Osteoblast (primary cell): ENCODE measurements at regions not wholly inside any gene's neighbourhood (a gene's known extent, or its start where the extent isn't known, plus 50 kb on each side); places are given as distances from the start of the nearest gene placed in this dataset.
"Not testable (repeated sequence)": the region's sequence is repeated elsewhere in the genome, so short reads cannot be mapped to it uniquely, and the experiment has no call there.

Experiments
- DNase-seq: peaks from one replicate; pipeline ENCODE4 v3.0.0; 2011; ENCODE audit warnings: low spot score, mixed read lengths; ENCODE audit not compliant: insufficient read length; ENCODE audit errors: missing footprints
- H2AFZ ChIP-seq: 2 replicates; pipeline ENCODE4 v1.6.0; 2011; ENCODE audit warnings: mild to moderate bottlenecking, low read length
- H3K27ac ChIP-seq: 2 replicates; pipeline ENCODE4 v1.5.1; 2011; ENCODE audit warnings: mild to moderate bottlenecking, low read depth, low read length, moderate library complexity
- H3K27me3 ChIP-seq: 2 replicates; pipeline ENCODE4 v1.6.0; 2012; ENCODE audit warnings: mild to moderate bottlenecking, control low read depth, inconsistent platforms, low read length, moderate library complexity; ENCODE audit not compliant: insufficient read depth
- H3K36me3 ChIP-seq: 2 replicates; pipeline ENCODE4 v1.5.1; 2011; ENCODE audit warnings: mild to moderate bottlenecking, low read length, control low read depth, moderate library complexity; ENCODE audit not compliant: insufficient read depth
- H3K4me1 ChIP-seq: 2 replicates; pipeline ENCODE4 v1.5.1; 2011; ENCODE audit warnings: mild to moderate bottlenecking, low read length, control low read depth, moderate library complexity; ENCODE audit not compliant: insufficient read depth
- H3K4me2 ChIP-seq: 2 replicates; pipeline ENCODE4 v1.6.0; 2011; ENCODE audit warnings: mild to moderate bottlenecking, low read length; ENCODE audit not compliant: insufficient read depth
- H3K4me3 ChIP-seq: fragments of 200-600 bp; sonication (generic); 3 replicates; pipeline ENCODE4 v1.5.1; 2012; ENCODE audit warnings: mild to moderate bottlenecking, low read length, inconsistent platforms; ENCODE audit not compliant: insufficient read depth
- H3K79me2 ChIP-seq: 2 replicates; pipeline ENCODE4 v1.6.0; 2012; ENCODE audit warnings: mild to moderate bottlenecking, low read length, control low read depth, inconsistent platforms; ENCODE audit not compliant: insufficient read depth
- H3K9me3 ChIP-seq: 2 replicates; pipeline ENCODE4 v1.5.1; 2011; ENCODE audit warnings: low read depth, low read length, control low read depth
- H4K20me1 ChIP-seq: 2 replicates; pipeline ENCODE4 v1.6.0; 2012; ENCODE audit warnings: mild to moderate bottlenecking, low read length, control low read depth; ENCODE audit not compliant: insufficient read depth
- TF ChIP-seq, protein P1 (sequence below): IDR thresholded peaks from 2 replicates; pipeline ENCODE4 v1.5.1; 2011; ENCODE audit warnings: mild to moderate bottlenecking, low read depth, low read length, moderate library complexity; ENCODE audit errors: extremely low read depth

DNA sequence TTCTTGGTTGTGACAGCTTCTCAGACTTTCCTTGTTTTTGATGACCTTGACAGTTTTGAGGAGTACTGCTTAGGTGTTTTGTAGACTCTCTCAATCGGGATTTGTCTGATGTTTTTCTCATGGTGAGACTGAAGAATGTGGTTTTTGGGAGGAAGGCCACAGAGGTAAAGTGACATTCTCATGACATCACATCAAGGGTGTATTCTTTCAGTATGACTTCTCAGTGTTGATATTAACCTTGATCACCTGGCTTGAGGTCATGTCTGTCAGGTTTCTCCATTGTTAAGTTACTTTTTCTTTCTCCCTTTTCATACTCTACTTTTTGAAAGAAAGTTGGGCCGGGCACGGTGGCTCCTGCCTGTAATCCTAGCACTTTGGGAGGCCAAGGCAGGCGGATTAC, 269.9 kb downstream of the ZNF37A start:
- not testable (repeated sequence) for H3K4me1 ChIP-seq, H3K4me2 ChIP-seq, H3K27ac ChIP-seq, H4K20me1 ChIP-seq, H3K79me2 ChIP-seq, DNase-seq, H2AFZ ChIP-seq, H3K9me3 ChIP-seq, H3K36me3 ChIP-seq, H3K4me3 ChIP-seq, H3K27me3 ChIP-seq

DNA sequence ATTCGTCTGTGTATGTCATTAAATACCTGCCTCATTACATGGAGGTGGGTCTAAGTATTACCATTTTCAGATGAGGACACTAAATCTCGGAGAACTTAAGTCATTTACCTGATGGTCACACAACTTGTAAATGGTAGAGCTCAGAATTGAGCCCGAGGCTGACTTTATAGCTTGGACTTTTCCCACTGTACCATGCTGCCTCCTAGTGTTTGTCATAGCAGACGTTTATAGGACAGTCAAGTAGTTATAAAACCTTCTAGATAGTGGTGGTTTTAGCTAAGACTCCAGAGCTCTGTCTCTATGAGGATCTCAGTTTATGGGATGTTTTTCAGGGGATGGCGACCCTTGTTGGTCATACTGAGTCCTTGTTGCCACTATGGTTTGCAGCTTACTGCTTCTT, 271.8 kb downstream of the ZNF37A start:
- not testable (repeated sequence) for H3K36me3 ChIP-seq, H4K20me1 ChIP-seq, H3K27ac ChIP-seq, H3K9me3 ChIP-seq, H3K4me3 ChIP-seq, H3K4me2 ChIP-seq, H3K27me3 ChIP-seq, H2AFZ ChIP-seq, H3K4me1 ChIP-seq, DNase-seq, H3K79me2 ChIP-seq
- TF ChIP-seq, protein P1, sequence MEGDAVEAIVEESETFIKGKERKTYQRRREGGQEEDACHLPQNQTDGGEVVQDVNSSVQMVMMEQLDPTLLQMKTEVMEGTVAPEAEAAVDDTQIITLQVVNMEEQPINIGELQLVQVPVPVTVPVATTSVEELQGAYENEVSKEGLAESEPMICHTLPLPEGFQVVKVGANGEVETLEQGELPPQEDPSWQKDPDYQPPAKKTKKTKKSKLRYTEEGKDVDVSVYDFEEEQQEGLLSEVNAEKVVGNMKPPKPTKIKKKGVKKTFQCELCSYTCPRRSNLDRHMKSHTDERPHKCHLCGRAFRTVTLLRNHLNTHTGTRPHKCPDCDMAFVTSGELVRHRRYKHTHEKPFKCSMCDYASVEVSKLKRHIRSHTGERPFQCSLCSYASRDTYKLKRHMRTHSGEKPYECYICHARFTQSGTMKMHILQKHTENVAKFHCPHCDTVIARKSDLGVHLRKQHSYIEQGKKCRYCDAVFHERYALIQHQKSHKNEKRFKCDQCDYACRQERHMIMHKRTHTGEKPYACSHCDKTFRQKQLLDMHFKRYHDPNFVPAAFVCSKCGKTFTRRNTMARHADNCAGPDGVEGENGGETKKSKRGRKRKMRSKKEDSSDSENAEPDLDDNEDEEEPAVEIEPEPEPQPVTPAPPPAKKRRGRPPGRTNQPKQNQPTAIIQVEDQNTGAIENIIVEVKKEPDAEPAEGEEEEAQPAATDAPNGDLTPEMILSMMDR: peak; percentile 48

DNA sequence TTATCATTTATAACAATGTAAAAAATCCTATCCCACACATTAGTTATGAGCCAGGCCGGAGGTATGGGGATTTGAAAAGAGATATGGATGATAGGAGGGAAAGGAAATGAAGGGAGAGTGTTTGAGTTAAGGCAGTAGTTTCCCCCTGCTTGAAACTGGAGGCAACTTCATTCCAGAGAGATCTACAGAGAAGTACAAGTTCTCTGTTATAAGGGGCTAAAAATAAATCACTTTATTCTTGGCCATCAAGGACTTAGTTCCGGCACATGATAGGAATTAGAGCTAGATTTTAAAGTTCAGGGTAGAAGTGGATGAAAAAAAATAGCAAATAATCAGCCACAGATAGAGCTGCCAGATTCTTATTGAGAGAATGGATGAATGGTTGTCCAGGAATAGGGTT, 289.7 kb downstream of the ZNF37A start:
- not testable (repeated sequence) for H3K79me2 ChIP-seq, DNase-seq, H3K36me3 ChIP-seq, H2AFZ ChIP-seq, H3K27ac ChIP-seq, H3K4me1 ChIP-seq, H4K20me1 ChIP-seq, H3K9me3 ChIP-seq, H3K4me3 ChIP-seq, H3K4me2 ChIP-seq, H3K27me3 ChIP-seq

DNA sequence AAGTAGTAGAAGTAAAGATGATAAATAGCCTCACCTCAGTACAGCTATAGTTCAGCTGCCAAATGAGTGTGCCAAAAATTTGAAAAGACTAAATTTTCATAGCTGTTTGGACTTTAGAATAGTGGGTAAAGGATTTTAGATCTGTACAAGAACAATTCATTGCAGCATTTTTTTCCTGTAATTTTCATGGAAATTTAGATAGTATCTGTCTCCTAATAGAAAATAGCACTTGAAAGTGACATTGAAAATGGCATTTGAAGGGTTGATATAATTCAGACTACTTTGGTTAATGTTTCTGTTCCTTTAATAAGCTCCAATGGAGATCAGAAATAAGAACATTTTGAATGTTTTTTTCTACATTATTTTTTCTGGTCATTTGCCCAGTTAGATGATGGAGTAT, 292.7 kb downstream of the ZNF37A start:
- H4K20me1 ChIP-seq, DNase-seq, H3K27me3 ChIP-seq: not testable (repeated sequence)

DNA sequence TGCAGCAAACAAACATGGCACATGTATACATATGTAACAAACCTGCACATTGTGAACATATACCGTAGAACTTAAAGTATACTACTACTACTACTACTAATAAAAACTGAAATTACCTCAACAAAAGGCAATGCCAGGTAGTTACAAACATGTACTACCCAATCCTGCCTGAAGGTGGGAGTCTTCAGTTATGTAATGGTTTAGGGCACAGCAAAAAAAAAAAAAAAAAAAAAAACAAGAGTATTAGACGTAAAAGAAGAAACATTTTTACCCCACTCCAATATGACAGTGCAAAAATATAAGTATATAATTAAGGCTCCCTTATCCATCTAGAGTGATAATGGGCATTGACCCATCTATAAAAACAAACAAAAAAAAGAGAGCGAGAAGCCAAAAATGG, 296.6 kb downstream of the ZNF37A start:
- H3K36me3 ChIP-seq, H2AFZ ChIP-seq, H3K79me2 ChIP-seq, H3K4me3 ChIP-seq, H3K27ac ChIP-seq, H4K20me1 ChIP-seq, H3K4me1 ChIP-seq, DNase-seq, H3K27me3 ChIP-seq, H3K9me3 ChIP-seq, H3K4me2 ChIP-seq: not testable (repeated sequence)
- TF ChIP-seq, protein P1: peak; percentile 29

More for the DNA sequence above, 292.7 kb downstream of the ZNF37A start:
- H2AFZ ChIP-seq, H3K27ac ChIP-seq, H3K36me3 ChIP-seq, H3K79me2 ChIP-seq, H3K9me3 ChIP-seq, H3K4me1 ChIP-seq, H3K4me3 ChIP-seq, H3K4me2 ChIP-seq: not testable (repeated sequence)

DNA sequence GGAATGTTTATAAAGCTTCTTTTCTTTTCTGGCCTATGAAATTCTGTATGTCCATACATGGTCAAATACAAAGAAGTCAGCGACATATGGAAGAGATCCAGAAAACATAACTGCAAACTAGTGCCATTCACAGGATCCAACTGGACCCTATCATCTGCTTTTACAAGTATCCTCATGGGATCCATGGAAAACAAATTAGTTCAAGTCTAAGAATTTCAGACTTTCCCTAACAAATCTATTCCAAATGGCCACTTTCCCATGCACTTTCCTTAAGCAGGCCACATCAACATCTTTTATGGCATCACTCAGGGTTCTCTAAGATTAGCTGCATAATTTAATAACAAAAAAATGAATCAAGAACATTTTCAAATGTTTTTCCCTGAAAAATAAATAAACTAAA, 301.3 kb downstream of the ZNF37A start:
- H3K9me3 ChIP-seq, DNase-seq, H3K27me3 ChIP-seq, H3K79me2 ChIP-seq, H2AFZ ChIP-seq, H3K4me3 ChIP-seq, H3K4me2 ChIP-seq, H4K20me1 ChIP-seq, H3K27ac ChIP-seq, H3K36me3 ChIP-seq, H3K4me1 ChIP-seq: not testable (repeated sequence)

DNA sequence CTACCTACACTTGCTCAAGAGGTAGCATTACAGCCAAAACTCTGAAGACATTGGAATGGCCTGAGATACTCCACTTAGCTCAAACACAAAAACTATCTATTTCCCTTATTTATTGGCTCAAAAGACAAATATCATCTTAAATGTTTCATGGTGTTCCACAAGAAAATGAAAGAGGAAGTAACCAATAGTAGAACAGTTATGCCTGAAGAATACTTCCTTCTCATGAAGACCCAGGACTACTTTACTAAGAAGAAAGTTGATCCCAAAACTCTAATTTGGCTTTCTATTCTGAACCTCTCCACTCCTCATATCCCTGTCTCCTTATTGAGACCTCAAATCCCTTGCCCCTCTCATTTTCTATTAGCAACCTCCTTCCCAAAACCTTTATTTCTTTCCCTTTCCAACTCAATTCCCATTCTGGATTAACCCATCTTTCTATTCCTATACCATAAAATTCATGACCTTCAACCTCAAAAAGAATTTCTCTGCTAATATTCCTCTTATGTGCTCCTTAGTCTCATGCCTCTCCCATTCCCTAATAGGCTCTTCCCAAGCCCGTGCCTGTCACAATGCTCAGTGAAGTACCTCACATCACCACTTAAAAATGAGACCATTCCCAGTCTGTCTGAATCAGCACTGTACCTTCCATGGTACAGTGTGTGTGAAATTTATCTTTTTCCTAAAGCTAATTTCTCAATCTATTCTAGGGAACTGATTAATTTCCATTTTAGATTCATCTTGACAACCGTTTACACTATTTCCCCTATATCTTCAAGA, 302.2 kb downstream of the ZNF37A start:
- not testable (repeated sequence) for DNase-seq, H3K79me2 ChIP-seq, H3K36me3 ChIP-seq, H2AFZ ChIP-seq, H3K27me3 ChIP-seq, H3K4me3 ChIP-seq, H4K20me1 ChIP-seq, H3K4me2 ChIP-seq, H3K4me1 ChIP-seq, H3K27ac ChIP-seq, H3K9me3 ChIP-seq

DNA sequence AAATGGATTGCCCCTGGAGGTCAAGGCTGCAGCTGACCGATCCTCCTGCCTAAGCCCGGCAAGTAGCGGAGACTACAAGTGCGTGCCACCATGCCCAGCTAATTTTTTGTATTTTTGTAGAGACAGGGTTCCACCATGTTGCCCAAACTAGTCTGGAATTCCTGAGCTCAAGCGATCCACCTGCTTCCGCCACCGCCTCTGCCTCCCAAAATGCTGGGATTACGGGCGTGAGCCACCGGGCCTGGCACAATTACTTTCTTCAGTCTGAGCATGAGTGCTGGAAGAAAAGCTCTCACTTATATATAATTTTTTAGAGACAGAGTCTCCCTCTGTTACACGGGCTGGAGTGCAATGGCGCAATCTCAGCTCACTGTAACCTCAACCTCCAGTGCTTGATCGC, 307.4 kb downstream of the ZNF37A start:
- H3K79me2 ChIP-seq, H3K27ac ChIP-seq, H4K20me1 ChIP-seq, H3K27me3 ChIP-seq, H3K4me3 ChIP-seq, H3K4me1 ChIP-seq, H3K9me3 ChIP-seq, H2AFZ ChIP-seq, DNase-seq, H3K36me3 ChIP-seq: not testable (repeated sequence)
- peak overlapping the region; percentile 60 for H3K4me2 ChIP-seq
